ENCODE measurements at regions not wholly inside any gene's neighbourhood (a gene's known extent, or its start where the extent isn't known, plus 50 kb on each side); places are given as distances from the start of the nearest gene placed in this dataset.

DNA sequence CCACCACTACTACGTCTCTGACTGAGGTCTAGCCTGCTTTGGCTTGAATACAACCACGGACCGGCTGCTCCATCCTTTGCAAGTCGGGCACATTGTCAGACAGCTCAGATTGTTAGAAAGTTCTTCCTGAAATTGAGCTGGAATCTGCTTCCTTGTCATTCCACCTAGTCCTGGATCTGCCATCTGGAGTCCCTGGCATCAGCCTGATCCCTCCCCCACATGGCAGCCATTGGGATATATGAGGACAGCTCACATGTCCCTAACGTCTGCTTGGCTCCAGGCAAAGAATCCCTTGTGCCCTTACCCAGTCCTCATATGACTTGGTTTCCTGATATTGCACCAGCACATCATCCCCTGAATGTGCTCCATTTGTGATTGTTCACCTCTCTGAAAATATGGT lies 56.3 kb upstream of the SYT6 start:
- TF ChIP-seq TAF1 (IDR thresholded peaks at IDR 0.05; ENCODE audit: low read depth) (no peak), EP300 (conservative IDR thresholded peaks at IDR 0.05; ENCODE audit: poor library complexity, severe bottlenecking) (no peak), RAD21 (conservative IDR thresholded peaks at IDR 0.05) (no peak)
- TF ChIP-seq, protein P1, sequence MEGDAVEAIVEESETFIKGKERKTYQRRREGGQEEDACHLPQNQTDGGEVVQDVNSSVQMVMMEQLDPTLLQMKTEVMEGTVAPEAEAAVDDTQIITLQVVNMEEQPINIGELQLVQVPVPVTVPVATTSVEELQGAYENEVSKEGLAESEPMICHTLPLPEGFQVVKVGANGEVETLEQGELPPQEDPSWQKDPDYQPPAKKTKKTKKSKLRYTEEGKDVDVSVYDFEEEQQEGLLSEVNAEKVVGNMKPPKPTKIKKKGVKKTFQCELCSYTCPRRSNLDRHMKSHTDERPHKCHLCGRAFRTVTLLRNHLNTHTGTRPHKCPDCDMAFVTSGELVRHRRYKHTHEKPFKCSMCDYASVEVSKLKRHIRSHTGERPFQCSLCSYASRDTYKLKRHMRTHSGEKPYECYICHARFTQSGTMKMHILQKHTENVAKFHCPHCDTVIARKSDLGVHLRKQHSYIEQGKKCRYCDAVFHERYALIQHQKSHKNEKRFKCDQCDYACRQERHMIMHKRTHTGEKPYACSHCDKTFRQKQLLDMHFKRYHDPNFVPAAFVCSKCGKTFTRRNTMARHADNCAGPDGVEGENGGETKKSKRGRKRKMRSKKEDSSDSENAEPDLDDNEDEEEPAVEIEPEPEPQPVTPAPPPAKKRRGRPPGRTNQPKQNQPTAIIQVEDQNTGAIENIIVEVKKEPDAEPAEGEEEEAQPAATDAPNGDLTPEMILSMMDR (IDR thresholded peaks at IDR 0.05; ENCODE audit: poor library complexity, severe bottlenecking): no peak
- TF ChIP-seq, protein P2, sequence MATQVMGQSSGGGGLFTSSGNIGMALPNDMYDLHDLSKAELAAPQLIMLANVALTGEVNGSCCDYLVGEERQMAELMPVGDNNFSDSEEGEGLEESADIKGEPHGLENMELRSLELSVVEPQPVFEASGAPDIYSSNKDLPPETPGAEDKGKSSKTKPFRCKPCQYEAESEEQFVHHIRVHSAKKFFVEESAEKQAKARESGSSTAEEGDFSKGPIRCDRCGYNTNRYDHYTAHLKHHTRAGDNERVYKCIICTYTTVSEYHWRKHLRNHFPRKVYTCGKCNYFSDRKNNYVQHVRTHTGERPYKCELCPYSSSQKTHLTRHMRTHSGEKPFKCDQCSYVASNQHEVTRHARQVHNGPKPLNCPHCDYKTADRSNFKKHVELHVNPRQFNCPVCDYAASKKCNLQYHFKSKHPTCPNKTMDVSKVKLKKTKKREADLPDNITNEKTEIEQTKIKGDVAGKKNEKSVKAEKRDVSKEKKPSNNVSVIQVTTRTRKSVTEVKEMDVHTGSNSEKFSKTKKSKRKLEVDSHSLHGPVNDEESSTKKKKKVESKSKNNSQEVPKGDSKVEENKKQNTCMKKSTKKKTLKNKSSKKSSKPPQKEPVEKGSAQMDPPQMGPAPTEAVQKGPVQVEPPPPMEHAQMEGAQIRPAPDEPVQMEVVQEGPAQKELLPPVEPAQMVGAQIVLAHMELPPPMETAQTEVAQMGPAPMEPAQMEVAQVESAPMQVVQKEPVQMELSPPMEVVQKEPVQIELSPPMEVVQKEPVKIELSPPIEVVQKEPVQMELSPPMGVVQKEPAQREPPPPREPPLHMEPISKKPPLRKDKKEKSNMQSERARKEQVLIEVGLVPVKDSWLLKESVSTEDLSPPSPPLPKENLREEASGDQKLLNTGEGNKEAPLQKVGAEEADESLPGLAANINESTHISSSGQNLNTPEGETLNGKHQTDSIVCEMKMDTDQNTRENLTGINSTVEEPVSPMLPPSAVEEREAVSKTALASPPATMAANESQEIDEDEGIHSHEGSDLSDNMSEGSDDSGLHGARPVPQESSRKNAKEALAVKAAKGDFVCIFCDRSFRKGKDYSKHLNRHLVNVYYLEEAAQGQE (IDR thresholded peaks at IDR 0.05; ENCODE audit: borderline replicate concordance): no peak
